H1 (cell line): ENCODE measurements at regions not wholly inside any gene's neighbourhood (a gene's known extent, or its start where the extent isn't known, plus 50 kb on each side); places are given as distances from the start of the nearest gene placed in this dataset.

Source experiments
- KDM4A ChIP-seq: IDR thresholded peaks from one replicate; pipeline ENCODE4 v1.7.1; 2012; ENCODE audit warnings: low read depth, mild to moderate bottlenecking, moderate library complexity, low read length, inconsistent platforms; ENCODE audit not compliant: severe bottlenecking
- MAFK ChIP-seq: IDR thresholded peaks from 2 replicates; pipeline ENCODE4 v1.6.1; 2012; ENCODE audit warnings: low read depth, mild to moderate bottlenecking, improper control_type of control experiment, low read length
- RBBP5 ChIP-seq: IDR thresholded peaks from 2 replicates; pipeline ENCODE4 v1.7.1; 2012; ENCODE audit warnings: low read depth, mild to moderate bottlenecking, inconsistent platforms, low read length, moderate library complexity, borderline replicate concordance

- no peak for TF ChIP-seq RBBP5
- TF ChIP-seq KDM4A: no peak
- no peak for TF ChIP-seq MAFK
Measured at GRCh38 chr16:75854152-75854551, 127.9 kb upstream of the CPHXL start (continued).
